SK-N-SH (cell line): ENCODE measurements at regions not wholly inside any gene's neighbourhood (a gene's known extent, or its start where the extent isn't known, plus 50 kb on each side); places are given as distances from the start of the nearest gene placed in this dataset.

Source experiments
- EZH2phosphoT487 ChIP-seq: fragments of 200-600 bp; sonication (generic); IDR thresholded peaks from 2 replicates; pipeline ENCODE4 v1.6.1; 2017; ENCODE audit warnings: low read depth, mixed run types, mild to moderate bottlenecking, antibody characterized with exemption, moderate library complexity, borderline replicate concordance
- JUND ChIP-seq: IDR thresholded peaks from 2 replicates; pipeline ENCODE4 v1.4.0; 2012
- TF ChIP-seq, protein P1 (sequence below): IDR thresholded peaks from 2 replicates; pipeline ENCODE4 v1.6.1; 2012; ENCODE audit warnings: mild to moderate bottlenecking, low read depth, low read length, moderate library complexity
- TF ChIP-seq, protein P2 (sequence below): IDR thresholded peaks from 2 replicates; pipeline ENCODE4 v1.4.0; 2012; ENCODE audit warnings: low read depth

DNA sequence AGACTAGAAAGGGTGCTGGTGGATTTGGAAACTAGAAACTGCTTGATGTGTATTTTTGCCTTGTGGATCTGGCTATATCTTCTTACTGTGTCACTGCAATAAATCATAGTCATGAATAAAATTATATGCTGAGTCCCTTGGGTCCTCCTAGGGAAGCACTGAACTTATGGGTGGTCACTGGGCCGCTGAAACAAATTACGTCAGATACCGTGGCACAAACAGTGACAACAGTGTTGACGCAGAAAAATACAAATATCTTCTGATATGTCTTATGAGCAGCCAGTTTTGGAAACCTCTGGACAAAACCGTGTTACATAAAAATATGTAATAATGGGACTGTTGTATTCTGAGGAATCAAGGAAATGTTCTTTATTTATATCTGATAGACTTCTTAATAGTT lies 260.1 kb upstream of the SORCS1 start:
- TF ChIP-seq, protein P1, sequence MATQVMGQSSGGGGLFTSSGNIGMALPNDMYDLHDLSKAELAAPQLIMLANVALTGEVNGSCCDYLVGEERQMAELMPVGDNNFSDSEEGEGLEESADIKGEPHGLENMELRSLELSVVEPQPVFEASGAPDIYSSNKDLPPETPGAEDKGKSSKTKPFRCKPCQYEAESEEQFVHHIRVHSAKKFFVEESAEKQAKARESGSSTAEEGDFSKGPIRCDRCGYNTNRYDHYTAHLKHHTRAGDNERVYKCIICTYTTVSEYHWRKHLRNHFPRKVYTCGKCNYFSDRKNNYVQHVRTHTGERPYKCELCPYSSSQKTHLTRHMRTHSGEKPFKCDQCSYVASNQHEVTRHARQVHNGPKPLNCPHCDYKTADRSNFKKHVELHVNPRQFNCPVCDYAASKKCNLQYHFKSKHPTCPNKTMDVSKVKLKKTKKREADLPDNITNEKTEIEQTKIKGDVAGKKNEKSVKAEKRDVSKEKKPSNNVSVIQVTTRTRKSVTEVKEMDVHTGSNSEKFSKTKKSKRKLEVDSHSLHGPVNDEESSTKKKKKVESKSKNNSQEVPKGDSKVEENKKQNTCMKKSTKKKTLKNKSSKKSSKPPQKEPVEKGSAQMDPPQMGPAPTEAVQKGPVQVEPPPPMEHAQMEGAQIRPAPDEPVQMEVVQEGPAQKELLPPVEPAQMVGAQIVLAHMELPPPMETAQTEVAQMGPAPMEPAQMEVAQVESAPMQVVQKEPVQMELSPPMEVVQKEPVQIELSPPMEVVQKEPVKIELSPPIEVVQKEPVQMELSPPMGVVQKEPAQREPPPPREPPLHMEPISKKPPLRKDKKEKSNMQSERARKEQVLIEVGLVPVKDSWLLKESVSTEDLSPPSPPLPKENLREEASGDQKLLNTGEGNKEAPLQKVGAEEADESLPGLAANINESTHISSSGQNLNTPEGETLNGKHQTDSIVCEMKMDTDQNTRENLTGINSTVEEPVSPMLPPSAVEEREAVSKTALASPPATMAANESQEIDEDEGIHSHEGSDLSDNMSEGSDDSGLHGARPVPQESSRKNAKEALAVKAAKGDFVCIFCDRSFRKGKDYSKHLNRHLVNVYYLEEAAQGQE, result no peak
- TF ChIP-seq EZH2phosphoT487, result no peak
- no peak for TF ChIP-seq JUND
- TF ChIP-seq, protein P2, sequence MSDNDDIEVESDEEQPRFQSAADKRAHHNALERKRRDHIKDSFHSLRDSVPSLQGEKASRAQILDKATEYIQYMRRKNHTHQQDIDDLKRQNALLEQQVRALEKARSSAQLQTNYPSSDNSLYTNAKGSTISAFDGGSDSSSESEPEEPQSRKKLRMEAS, result no peak
